ENCODE measurements at regions not wholly inside any gene's neighbourhood (a gene's known extent, or its start where the extent isn't known, plus 50 kb on each side); places are given as distances from the start of the nearest gene placed in this dataset.

- no peaks in the 10 kb centered on the region for H3K9me3 ChIP-seq (ENCODE audit: insufficient read depth, low read depth, low read length)
- Mint-ChIP-seq H3K36me3 (ENCODE audit: low read depth, unreplicated experiment) (no peaks in the 10 kb centered on the region), H3K9me3 (ENCODE audit: unreplicated experiment) (peaks cover 3% of the 10 kb centered on the region), H3K27me3 (ENCODE audit: low read depth, unreplicated experiment) (peaks cover 47% of the 10 kb centered on the region), H3K4me1 (ENCODE audit: low read depth, unreplicated experiment) (no peaks in the 10 kb centered on the region), H3K4me3 (ENCODE audit: unreplicated experiment) (no peak overlapping the region), H3K27ac (ENCODE audit: unreplicated experiment) (no peak overlapping the region)
- no peaks in the 10 kb centered on the region for H3K79me2 ChIP-seq (ENCODE audit: insufficient read depth, low read length)
- FAIRE-seq, result no peak
- DNase-seq (ENCODE audit: low read depth), result no peak
- H3K9ac ChIP-seq (ENCODE audit: low read length), result no peak overlapping the region
- H2AFZ ChIP-seq (ENCODE audit: low read depth, low read length), result no peak overlapping the region
- no peaks in the 10 kb centered on the region for H4K20me1 ChIP-seq (ENCODE audit: insufficient read depth, low read length)
- H3K4me3 ChIP-seq (ENCODE audit: insufficient read depth, low read depth, low read length), result no peak overlapping the region
- H3K27me3 ChIP-seq (ENCODE audit: insufficient read depth, low read length), result no peaks in the 10 kb centered on the region
- H3K27ac ChIP-seq (ENCODE audit: low read depth, low read length), result no peak overlapping the region
- H3K4me2 ChIP-seq (ENCODE audit: low read length), result no peak overlapping the region
- no peaks in the 10 kb centered on the region for H3K4me1 ChIP-seq (ENCODE audit: insufficient read depth, low read length)
- no peak for TF ChIP-seq CTCF (IDR thresholded peaks at IDR 0.05; ENCODE audit: insufficient read depth, low read depth, low read length)
- no peak for TF ChIP-seq EZH2 (IDR thresholded peaks at IDR 0.05; ENCODE audit: insufficient read depth, low read length)
- no peaks in the 10 kb centered on the region for H3K36me3 ChIP-seq (ENCODE audit: insufficient read depth, low read length)
These were observed 63.7 kb downstream of the FOXL1 start for GRCh38 chr16:86642087-86642486.

DNA sequence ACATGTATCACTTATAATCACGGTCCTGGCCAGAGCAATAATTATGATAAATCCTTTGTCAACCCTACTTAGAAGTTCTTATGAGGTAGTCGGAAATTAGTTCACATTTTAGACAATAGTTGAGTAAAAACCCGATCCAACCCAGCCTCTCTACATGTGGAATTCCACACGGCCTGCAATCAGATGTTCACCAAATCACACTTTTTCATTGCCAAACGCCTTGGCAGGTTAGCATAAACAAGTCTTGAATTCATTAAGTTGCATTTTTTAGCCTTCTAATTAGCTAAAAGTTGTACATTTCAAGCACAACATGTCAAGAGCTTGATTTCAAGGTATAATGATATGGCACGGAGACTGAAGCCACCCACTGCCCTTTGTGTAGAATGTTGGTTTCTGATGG is 65.3 kb downstream of the FOXL1 start:
- H3K4me1 Mint-ChIP-seq (ENCODE audit: low read depth, unreplicated experiment), result no peaks in the 10 kb centered on the region
- H3K36me3 Mint-ChIP-seq (ENCODE audit: low read depth, unreplicated experiment), result peaks cover 5% of the 10 kb centered on the region
- Histone ChIP-seq H3K4me3 (ENCODE audit: insufficient read depth, low read depth, low read length) (no peak overlapping the region), H3K27ac (ENCODE audit: low read depth, low read length) (no peak overlapping the region), H3K27me3 (ENCODE audit: insufficient read depth, low read length) (no peaks in the 10 kb centered on the region), H3K9me3 (ENCODE audit: insufficient read depth, low read depth, low read length) (peaks cover 9% of the 10 kb centered on the region), H3K79me2 (ENCODE audit: insufficient read depth, low read length) (no peaks in the 10 kb centered on the region), H3K9ac (ENCODE audit: low read length) (no peak overlapping the region), H2AFZ (ENCODE audit: low read depth, low read length) (no peak overlapping the region), H4K20me1 (ENCODE audit: insufficient read depth, low read length) (no peaks in the 10 kb centered on the region), H3K36me3 (ENCODE audit: insufficient read depth, low read length) (no peaks in the 10 kb centered on the region), H3K4me1 (ENCODE audit: insufficient read depth, low read length) (no peaks in the 10 kb centered on the region), H3K4me2 (ENCODE audit: low read length) (no peak overlapping the region)
- TF ChIP-seq CTCF (IDR thresholded peaks at IDR 0.05; ENCODE audit: insufficient read depth, low read depth, low read length), result no peak
- no peak for FAIRE-seq
- DNase-seq (ENCODE audit: low read depth), result no peak
- no peak overlapping the region for H3K27ac Mint-ChIP-seq (ENCODE audit: unreplicated experiment)
- H3K9me3 Mint-ChIP-seq (ENCODE audit: unreplicated experiment), result peaks cover 15% of the 10 kb centered on the region
- H3K27me3 Mint-ChIP-seq (ENCODE audit: low read depth, unreplicated experiment), result peaks cover 42% of the 10 kb centered on the region
- no peak overlapping the region for H3K4me3 Mint-ChIP-seq (ENCODE audit: unreplicated experiment)

DNA sequence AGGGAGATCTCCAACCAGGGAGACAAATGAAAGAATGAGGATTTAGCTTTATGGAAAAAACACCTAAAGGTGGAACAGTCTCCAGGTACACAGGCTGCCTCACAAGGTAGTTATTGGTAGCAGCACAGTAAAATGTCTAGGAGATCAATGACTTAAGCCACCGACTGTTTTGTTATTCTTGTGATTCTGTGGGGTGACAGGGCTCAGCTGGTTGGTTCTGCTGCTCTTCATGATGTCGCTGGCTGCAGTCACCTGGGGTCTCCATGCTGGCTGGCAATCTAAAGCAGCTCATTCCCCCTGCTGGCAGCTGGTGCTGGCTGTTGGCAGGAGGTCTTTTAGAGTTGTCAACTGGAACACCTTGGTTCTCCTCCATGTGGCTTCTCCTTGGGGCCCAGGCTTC is 69.2 kb downstream of the FOXL1 start:
- FAIRE-seq (no peak), DNase-seq (ENCODE audit: low read depth) (no peak)
- Histone ChIP-seq H3K27ac (ENCODE audit: low read depth, low read length) (no peak overlapping the region), H3K27me3 (ENCODE audit: insufficient read depth, low read length) (no peaks in the 10 kb centered on the region), H2AFZ (ENCODE audit: low read depth, low read length) (no peak overlapping the region), H3K36me3 (ENCODE audit: insufficient read depth, low read length) (no peaks in the 10 kb centered on the region), H3K9ac (ENCODE audit: low read length) (no peak overlapping the region), H3K4me1 (ENCODE audit: insufficient read depth, low read length) (peaks cover 5% of the 10 kb centered on the region), H4K20me1 (ENCODE audit: insufficient read depth, low read length) (no peaks in the 10 kb centered on the region), H3K4me2 (ENCODE audit: low read length) (no peak overlapping the region), H3K79me2 (ENCODE audit: insufficient read depth, low read length) (no peaks in the 10 kb centered on the region), H3K9me3 (ENCODE audit: insufficient read depth, low read depth, low read length) (peaks cover 9% of the 10 kb centered on the region), H3K4me3 (ENCODE audit: insufficient read depth, low read depth, low read length) (no peak overlapping the region)
- Mint-ChIP-seq H3K4me3 (ENCODE audit: unreplicated experiment) (no peak overlapping the region), H3K4me1 (ENCODE audit: low read depth, unreplicated experiment) (peaks cover 8% of the 10 kb centered on the region), H3K27ac (ENCODE audit: unreplicated experiment) (no peak overlapping the region), H3K27me3 (ENCODE audit: low read depth, unreplicated experiment) (peaks cover 31% of the 10 kb centered on the region), H3K36me3 (ENCODE audit: low read depth, unreplicated experiment) (peaks cover 5% of the 10 kb centered on the region), H3K9me3 (ENCODE audit: unreplicated experiment) (peaks cover 15% of the 10 kb centered on the region)
- TF ChIP-seq EZH2 (IDR thresholded peaks at IDR 0.05; ENCODE audit: insufficient read depth, low read length), result no peak
- TF ChIP-seq CTCF (IDR thresholded peaks at IDR 0.05; ENCODE audit: insufficient read depth, low read depth, low read length), result no peak

Data from astrocyte (in vitro differentiated cells and primary cell).